Aorta (tissue), 5 donors: ENCODE measurements at regions not wholly inside any gene's neighbourhood (a gene's known extent, or its start where the extent isn't known, plus 50 kb on each side); places are given as distances from the start of the nearest gene placed in this dataset.

ENCODE experiments used
- ATAC-seq: fragments of 200-7000 bp; cut with Tn5 transposase; one replicate; pipeline ENCODE4 v1.9.1; 2022; ENCODE audit warnings: moderate library complexity; ENCODE audit not compliant: low FRiP score
- DNase-seq, 2 donors: peaks; one replicate each; pipeline ENCODE4 v3.0.0-alpha.2; 2020
- H3K27ac ChIP-seq, 2 donors: one replicate each; pipeline ENCODE4 v1.5.1; 2013; ENCODE audit warnings: low read length in 2 of 2, mild to moderate bottlenecking in 2 of 2, moderate library complexity in 2 of 2, control low read depth in 1 of 2, inconsistent platforms in 1 of 2, low read depth in 1 of 2
- H3K27me3 ChIP-seq, 2 donors: one replicate each; pipeline ENCODE4 v1.6.1; 2013; ENCODE audit warnings: control low read depth in 1 of 2, low read length in 1 of 2, mild to moderate bottlenecking in 1 of 2, moderate library complexity in 1 of 2; ENCODE audit not compliant: insufficient read depth in 2 of 2, control insufficient read depth in 1 of 2
- H3K36me3 ChIP-seq, 2 donors: one replicate each; pipeline ENCODE4 v1.6.1; 2013; ENCODE audit warnings: control low read depth in 1 of 2, low read length in 1 of 2, mild to moderate bottlenecking in 1 of 2; ENCODE audit not compliant: insufficient read depth in 2 of 2, control insufficient read depth in 1 of 2
- H3K4me1 ChIP-seq, 2 donors: one replicate each; pipeline ENCODE4 v1.6.1; 2013; ENCODE audit warnings: low read length in 2 of 2, control low read depth in 1 of 2, mild to moderate bottlenecking in 1 of 2, moderate library complexity in 1 of 2; ENCODE audit not compliant: insufficient read depth in 2 of 2, control insufficient read depth in 1 of 2
- H3K4me3 ChIP-seq, 2 donors: one replicate each; pipeline ENCODE4 v1.5.1; 2013; ENCODE audit warnings: low read length in 2 of 2, control low read depth in 1 of 2, mild to moderate bottlenecking in 1 of 2
- H3K9me3 ChIP-seq: one replicate; pipeline ENCODE4 v1.6.1; 2013; ENCODE audit warnings: mild to moderate bottlenecking, low read length; ENCODE audit not compliant: control insufficient read depth
- WGBS, 2 donors: extraction: QIAGEN DNeasy Blood & Tissue Kit; methylation state at CpG; one replicate each; pipeline ENCODE4 v1.1.7; 2013; 5-methylcytosine and 5-hydroxymethylcytosine counted together
- intact Hi-C, 2 donors: fragments of 100-400 bp; cut with DNase I; formaldehyde crosslinking; loops; one replicate each; pipeline versions ENCODE4 v1.14.2 to v1.15.0; 2022
- donor health status: healthy with polysubstance abuse.
- donor health status: Bipolar disorder and iron deficiency.
- donor health status: DM: no; HTN: no; CAD: no.
- donor health status: DM: no; HTN: no; CAD: no.
- donor health status: DM: yes; HTN: yes; CAD: no.

GRCh38 chr11:30729187-30729713 lies 143.1 kb upstream of the MPPED2 start:
- no peaks in the 10 kb centered on the region for H3K9me3 ChIP-seq
- DNase-seq (no peak), ATAC-seq (no peak)
- H3K4me1 ChIP-seq = no peaks in the 10 kb centered on the region
- no peaks in the 10 kb centered on the region for H3K36me3 ChIP-seq
- no peak overlapping the region for H3K27ac ChIP-seq
- intact Hi-C loops = no loop called here
- H3K27me3 ChIP-seq = no peaks in the 10 kb centered on the region
- no peak overlapping the region for H3K4me3 ChIP-seq
- 11 to 19% methylated on average over 1 of the region's 1 CpG for whole genome bisulfite sequencing, 2 donors

- H3K4me1 ChIP-seq = no peaks in the 10 kb centered on the region
- no peak overlapping the region for H3K27ac ChIP-seq
- no peak for DNase-seq
- no peak overlapping the region for H3K4me3 ChIP-seq
- WGBS, 2 donors = 57 to 72% methylated on average over 2 of the region's 2 CpGs
- intact Hi-C loops = no loop called here
- H3K9me3 ChIP-seq = no peaks in the 10 kb centered on the region
- H3K36me3 ChIP-seq = no peaks in the 10 kb centered on the region
- ATAC-seq = no peak
- no peaks in the 10 kb centered on the region for H3K27me3 ChIP-seq
Measured at GRCh38 chr11:30725645-30726195, 139.6 kb upstream of the MPPED2 start.

GRCh38 chr11:30724274-30724673 lies 138.1 kb upstream of the MPPED2 start:
- H3K36me3 ChIP-seq = no peaks in the 10 kb centered on the region
- no peaks in the 10 kb centered on the region for H3K9me3 ChIP-seq
- DNase-seq (no peak), ATAC-seq (no peak)
- H3K27ac ChIP-seq = no peak overlapping the region
- intact Hi-C loops = no loop called here
- H3K4me1 ChIP-seq = no peaks in the 10 kb centered on the region
- no peaks in the 10 kb centered on the region for H3K27me3 ChIP-seq
- no peak overlapping the region for H3K4me3 ChIP-seq

- Histone ChIP-seq H3K9me3 (no peaks in the 10 kb centered on the region), H3K4me3 (no peak overlapping the region), H3K4me1 (no peaks in the 10 kb centered on the region), H3K27me3 (no peaks in the 10 kb centered on the region), H3K36me3 (no peaks in the 10 kb centered on the region), H3K27ac (no peak overlapping the region)
- DNase-seq (no peak), ATAC-seq (no peak)
- 84 to 89% methylated on average over 4 of the region's 4 CpGs for WGBS, 2 donors
- intact Hi-C loops = no loop called here
Measured at GRCh38 chr11:30719371-30719770, 133.2 kb upstream of the MPPED2 start.

- 93 to 96% methylated on average over 7 of the region's 7 CpGs for WGBS, 2 donors
- no peaks in the 10 kb centered on the region for H3K36me3 ChIP-seq
Measured at GRCh38 chr11:30717641-30718040, 131.5 kb upstream of the MPPED2 start.

GRCh38 chr11:30717009-30717408 lies 130.9 kb upstream of the MPPED2 start:
- Histone ChIP-seq H3K36me3 (no peaks in the 10 kb centered on the region), H3K27ac (no peak overlapping the region), H3K27me3 (no peaks in the 10 kb centered on the region), H3K4me1 (peaks cover 3 to 13% of the 10 kb centered on the region in 2 donors), H3K4me3 (no peak overlapping the region), H3K9me3 (no peaks in the 10 kb centered on the region)
- intact Hi-C loops = no loop called here
- WGBS, 2 donors = 88 to 89% methylated on average over 3 of the region's 3 CpGs
- no peak for DNase-seq
- ATAC-seq = no peak

More at GRCh38 chr11:30717641-30718040, 131.5 kb upstream of the MPPED2 start:
- no peak for DNase-seq
- H3K27ac ChIP-seq = no peak overlapping the region
- H3K4me1 ChIP-seq = peaks cover 3 to 10% of the 10 kb centered on the region in 2 donors
- ATAC-seq = no peak
- no peaks in the 10 kb centered on the region for H3K27me3 ChIP-seq
- no peak overlapping the region for H3K4me3 ChIP-seq
- intact Hi-C loops = no loop called here
- no peaks in the 10 kb centered on the region for H3K9me3 ChIP-seq

GRCh38 chr11:30712749-30713148 lies 126.6 kb upstream of the MPPED2 start:
- DNase-seq (no peak), ATAC-seq (peak; percentile 29)
- Histone ChIP-seq H3K9me3 (no peaks in the 10 kb centered on the region), H3K27me3 (no peaks in the 10 kb centered on the region), H3K4me1 (peaks cover 3 to 13% of the 10 kb centered on the region in 2 donors), H3K27ac (peak overlapping the region; percentile 76 to 87), H3K36me3 (no peaks in the 10 kb centered on the region), H3K4me3 (no peak overlapping the region)
- intact Hi-C loops = loop anchor here in 1 of 2 donors (5.0 kb wide), 1 partner anchor 115 kb away; no protein-coding TSS in a partner anchor
- WGBS, 2 donors = 4 to 7% methylated on average over 2 of the region's 2 CpGs

- Histone ChIP-seq H3K4me1 (peaks cover 3 to 13% of the 10 kb centered on the region in 2 donors), H3K27ac (no peak overlapping the region), H3K36me3 (no peaks in the 10 kb centered on the region), H3K9me3 (no peaks in the 10 kb centered on the region), H3K4me3 (no peak overlapping the region), H3K27me3 (no peaks in the 10 kb centered on the region)
- ATAC-seq (no peak), DNase-seq (no peak)
- intact Hi-C loops = loop anchor here in 1 of 2 donors (5.0 kb wide), 1 partner anchor 117 kb away; no protein-coding TSS in a partner anchor
- WGBS, 2 donors = 13 to 14% methylated on average over 4 of the region's 4 CpGs
Measured at GRCh38 chr11:30710221-30710620, 124.1 kb upstream of the MPPED2 start.

- Histone ChIP-seq H3K36me3 (no peaks in the 10 kb centered on the region), H3K4me3 (no peak overlapping the region), H3K27me3 (no peaks in the 10 kb centered on the region), H3K27ac (no peak overlapping the region), H3K4me1 (no peaks in the 10 kb centered on the region), H3K9me3 (no peaks in the 10 kb centered on the region)
- DNase-seq (no peak), ATAC-seq (no peak)
- intact Hi-C loops = no loop called here
Measured at GRCh38 chr11:30707110-30707509, 121.0 kb upstream of the MPPED2 start.
